HPDE6-E6E7 (cell line): ENCODE measurements at regions not wholly inside any gene's neighbourhood (a gene's known extent, or its start where the extent isn't known, plus 50 kb on each side); places are given as distances from the start of the nearest gene placed in this dataset.
"Not testable (repeated sequence)": the region's sequence is repeated elsewhere in the genome, so short reads cannot be mapped to it uniquely, and the experiment has no call there.

ENCODE experiments used
- DNase-seq: peaks from one replicate; pipeline ENCODE4 v3.0.0; 2011; ENCODE audit warnings: missing footprints; ENCODE audit errors: extremely low spot score

GRCh38 chr12:73950507-73950906, 587.1 kb upstream of the ATXN7L3B start:
- no peak for DNase-seq

DNA sequence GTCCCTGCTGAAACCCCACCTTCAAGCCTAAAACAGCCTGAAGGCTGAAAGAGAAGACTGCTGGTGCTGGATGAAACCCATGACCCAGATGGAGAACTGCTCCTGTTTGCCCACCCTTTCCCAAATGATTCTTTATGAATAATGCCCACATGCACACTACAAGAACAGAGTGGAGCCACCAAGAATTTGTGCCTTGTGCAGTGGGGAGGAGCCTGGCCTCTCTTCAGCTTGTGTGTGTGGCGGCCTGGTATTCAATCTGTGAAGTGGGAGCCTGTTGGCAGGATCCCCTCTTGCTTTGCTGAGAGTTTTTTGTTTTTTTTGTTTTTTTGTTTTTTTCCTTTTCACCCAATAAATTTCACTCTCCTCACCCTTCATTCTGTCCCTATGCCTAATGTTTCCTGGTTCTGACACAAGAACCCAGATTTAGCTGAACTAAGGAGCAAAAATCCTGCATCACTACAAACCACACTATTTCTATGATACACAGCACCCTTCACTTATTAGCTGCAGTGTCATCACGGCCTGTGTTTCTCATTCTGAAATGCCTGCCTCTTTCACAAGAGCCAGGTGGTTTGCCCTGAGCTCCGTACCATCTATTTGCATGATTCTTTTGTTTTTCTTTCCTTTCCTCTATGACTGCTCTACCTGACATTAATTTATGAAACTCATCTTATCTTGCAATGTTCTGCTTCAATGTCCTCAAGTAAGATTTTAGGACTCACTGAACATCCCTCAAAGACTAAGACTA, 585.5 kb upstream of the ATXN7L3B start:
- DNase-seq: no peak

DNA sequence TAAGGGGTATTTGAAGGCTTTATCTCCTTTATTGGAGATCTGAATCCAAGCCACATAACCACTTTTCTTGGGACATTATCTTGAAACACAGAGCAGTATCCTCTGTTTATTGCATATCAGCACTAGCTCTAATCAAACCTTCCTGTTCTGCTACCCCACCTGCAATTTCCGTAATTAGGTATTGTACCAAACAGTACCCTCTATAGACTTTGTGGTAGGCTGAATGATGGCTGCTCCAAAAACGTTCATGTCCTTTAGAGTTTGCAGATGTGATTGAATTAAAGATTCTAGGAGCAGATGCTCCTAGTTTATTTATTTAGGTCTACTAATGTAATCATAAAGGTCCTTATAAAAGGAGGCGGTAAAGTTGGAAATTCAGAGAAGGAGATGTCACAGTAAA, 573.0 kb upstream of the ATXN7L3B start:
- no peak for DNase-seq

DNA sequence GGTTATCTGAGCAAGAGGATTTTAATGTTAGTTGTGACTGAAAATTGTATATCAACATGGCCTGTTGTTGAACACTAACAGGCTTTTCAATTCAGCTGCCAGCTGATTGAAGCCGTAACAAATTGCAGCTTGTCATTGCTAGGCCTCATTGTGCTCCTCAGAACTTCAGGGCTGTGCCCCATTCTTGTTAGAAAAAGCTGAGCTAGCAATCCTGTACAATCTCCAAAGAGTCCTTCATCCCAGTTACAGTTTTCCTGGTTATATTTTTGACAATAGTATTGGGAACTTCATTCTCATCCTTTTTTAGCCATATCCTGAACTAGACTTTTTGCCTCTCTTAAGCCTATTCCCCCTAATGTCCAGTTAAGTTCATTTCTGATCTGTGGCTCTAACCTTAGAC, 564.1 kb upstream of the ATXN7L3B start:
- no peak for DNase-seq

DNA sequence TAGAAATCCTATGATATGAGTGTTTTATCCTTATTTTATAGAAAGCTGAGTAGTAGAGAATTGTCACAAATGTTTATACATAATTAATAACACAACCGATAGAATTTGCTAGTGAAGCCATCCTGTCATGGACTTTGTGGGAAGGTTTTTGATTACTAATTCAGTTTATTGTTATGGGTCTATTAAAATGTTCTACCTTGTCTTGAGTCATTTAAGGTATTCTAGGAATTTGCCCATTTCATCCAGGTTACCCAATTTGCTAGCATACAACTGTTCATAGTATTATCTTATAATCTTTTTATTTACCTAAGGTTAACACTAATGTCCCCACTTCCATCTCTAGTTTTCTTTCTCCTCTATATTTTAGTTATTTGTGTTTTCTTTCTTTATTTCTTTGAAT, 553.1 kb upstream of the ATXN7L3B start:
- no peak for DNase-seq

DNA sequence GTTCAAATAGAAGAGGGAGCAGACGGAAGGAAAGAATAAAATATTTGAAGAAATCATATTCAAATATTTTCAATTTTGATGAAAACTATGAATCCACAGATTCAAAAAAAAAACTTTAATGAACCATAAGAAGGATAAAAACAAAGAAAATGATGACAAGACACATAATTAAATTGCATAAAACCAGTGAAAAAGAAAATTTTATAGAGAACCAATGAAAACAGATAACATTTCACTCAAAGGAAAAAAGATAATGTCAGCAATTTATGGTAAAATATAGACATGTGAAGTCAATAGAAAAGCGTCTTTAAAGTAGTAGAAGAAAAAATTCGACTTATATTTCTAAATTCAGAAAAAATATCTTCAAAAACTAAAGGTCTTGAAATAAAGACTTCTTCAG, 546.5 kb upstream of the ATXN7L3B start:
- no peak for DNase-seq

GRCh38 chr12:73998894-73999293, 538.7 kb upstream of the ATXN7L3B start:
- DNase-seq: no peak

DNA sequence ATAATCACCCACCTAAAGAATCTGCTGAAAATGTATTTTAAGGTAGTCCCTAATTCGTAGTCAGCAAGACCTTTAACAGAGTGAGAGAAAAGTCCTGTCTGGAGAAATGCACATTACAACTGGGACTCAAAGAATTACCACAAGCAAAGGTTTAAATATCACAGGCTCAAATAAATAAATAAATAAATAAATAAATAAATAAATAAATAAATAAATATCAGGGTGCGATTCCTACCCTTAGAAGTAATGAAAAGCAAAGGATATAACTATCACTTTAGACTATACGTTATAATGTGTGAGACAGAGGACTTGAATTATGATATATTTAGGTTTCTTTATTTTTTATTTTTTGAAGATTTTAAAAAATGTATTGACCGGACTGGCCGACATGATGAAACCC, 522.5 kb upstream of the ATXN7L3B start:
- DNase-seq: no peak

GRCh38 chr12:74016324-74016723, 521.3 kb upstream of the ATXN7L3B start:
- DNase-seq: not testable (repeated sequence)

DNA sequence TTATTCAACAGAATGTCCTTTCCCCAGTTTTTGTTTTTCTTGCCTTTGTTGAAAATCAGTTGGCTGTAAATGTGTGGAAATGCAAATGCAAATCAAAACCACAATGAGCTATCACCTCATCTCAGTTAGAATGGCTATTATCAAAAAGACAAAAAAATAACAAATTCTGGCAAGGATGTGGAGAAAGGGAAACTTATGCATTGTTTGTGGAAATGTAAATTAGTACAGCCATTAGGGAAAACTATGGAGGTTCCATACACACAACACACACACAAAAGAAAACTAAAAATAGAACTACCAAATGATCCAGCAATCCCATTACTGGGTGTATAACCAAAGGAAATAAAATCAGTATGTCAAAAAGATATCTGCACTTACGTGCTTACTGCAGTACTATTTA, 518.8 kb upstream of the ATXN7L3B start:
- DNase-seq: no peak

DNA sequence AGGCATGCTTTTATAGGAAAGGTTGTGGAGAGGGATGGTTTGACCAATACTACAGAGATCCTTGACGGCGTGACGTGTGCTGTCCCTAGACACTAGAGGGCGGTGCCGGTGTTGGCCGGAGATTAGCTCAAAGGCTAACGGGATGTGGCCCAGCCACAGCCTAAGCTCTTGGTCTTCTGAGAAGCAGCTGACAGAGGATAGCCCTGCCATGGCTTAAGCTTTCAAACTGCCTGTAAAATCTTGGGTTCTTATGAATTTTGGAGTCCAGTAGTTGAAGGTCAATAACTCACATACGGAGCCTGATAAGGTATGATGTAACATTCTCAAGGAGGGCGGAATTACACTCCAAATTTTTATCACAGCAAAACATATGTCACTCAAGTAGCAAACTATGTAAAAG, 515.7 kb upstream of the ATXN7L3B start:
- peak; percentile 23 for DNase-seq

DNA sequence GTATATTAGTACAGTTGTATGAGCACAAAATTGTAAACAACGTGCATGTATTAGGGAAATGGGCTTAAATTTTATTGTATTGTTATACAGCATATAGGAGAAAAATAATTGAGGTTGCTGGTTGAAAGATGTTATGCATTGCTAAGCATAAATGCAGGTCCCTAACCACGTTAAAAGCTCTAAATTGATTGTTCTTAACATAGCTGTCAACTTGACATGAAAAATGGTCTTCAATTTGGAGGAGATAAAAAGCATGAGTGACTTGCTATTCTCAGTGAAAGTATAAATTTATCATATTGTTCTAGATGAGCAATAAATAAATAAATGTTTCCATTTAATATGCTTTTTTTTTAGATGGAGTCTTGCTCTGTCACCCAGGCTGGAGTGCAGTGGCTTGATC, 506.6 kb upstream of the ATXN7L3B start:
- DNase-seq: no peak

- DNase-seq: no peak
Observed at GRCh38 chr12:74033531-74033930, 504.1 kb upstream of the ATXN7L3B start.

DNA sequence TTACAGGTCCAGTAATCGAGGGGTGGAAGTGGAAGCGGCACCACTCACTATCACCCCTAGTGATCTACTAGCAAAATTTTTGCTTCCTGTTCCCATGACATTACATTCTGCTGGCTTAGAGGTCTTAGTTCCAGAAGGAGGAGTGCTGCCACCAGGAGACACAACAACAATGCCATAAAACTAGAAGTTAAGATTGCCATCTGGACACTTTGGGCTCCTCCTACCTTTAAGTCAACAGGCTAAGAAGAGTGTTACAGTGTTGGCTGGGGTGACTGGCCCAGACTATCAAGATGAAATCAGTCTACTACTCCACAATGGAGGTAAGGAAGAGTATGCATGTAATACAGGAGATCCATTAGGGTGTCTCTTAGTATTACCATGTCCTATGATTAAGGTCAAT, 498.5 kb upstream of the ATXN7L3B start:
- DNase-seq: not testable (repeated sequence)

DNA sequence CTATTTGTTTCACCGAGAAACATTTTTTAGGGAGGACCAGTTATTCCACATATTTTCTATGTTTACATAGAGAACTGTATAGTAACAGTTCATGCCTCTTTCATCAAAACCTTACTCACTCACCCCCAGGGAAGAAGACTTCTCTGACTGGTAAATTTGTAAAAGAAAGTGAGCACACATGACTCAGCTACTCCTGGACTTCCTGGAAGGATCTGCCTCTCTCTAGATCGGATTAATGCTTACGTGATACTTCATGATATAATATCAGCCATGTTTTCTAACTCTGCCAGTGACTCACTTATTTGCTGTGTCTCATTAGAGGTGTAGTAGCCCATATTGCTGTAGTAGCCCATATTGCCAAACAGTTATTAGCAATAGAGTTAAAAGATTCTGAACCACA, 494.3 kb upstream of the ATXN7L3B start:
- DNase-seq: peak; percentile 78

- no peak for DNase-seq
Observed at GRCh38 chr12:74049348-74049747, 488.3 kb upstream of the ATXN7L3B start.

- no peak for DNase-seq
Observed at GRCh38 chr12:74051848-74052247, 485.8 kb upstream of the ATXN7L3B start.

GRCh38 chr12:74066476-74066875, 471.2 kb upstream of the ATXN7L3B start:
- DNase-seq: no peak

DNA sequence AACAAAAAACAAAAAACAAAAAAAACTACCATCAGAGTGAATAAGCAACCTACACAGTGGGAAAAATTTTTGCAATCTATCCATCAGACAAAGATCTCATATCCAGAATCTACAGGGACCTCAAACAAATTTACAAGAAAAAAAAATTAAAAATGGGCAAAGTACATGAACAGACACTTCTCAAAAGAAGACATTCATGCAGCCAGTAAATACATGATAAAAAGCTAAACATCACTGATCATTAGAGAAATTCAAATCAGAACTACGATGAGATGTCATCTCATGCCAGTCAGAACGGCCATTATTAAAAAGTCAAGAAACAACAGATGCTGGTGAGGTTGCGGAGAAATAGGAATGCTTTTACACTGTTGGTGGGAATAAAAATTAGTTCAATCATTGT, 466.5 kb upstream of the ATXN7L3B start:
- no peak for DNase-seq

DNA sequence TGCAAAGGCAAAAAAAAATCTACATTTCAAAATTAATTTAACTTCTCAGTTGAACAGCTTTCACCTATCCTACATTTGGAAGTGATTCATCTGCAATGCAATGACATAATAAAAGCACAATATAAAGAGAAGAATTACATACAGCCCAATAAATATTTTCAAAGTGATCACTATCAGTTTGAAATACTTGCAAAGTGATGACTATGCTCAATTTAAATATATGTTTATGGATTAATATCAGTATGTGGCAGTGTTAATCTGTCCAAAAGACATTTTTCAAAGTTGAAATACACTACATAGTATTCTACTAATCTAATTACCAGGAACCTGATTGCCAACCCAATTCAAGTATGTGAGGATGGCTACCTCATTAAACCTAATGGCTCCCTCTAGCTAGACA, 460.7 kb upstream of the ATXN7L3B start:
- DNase-seq: no peak

DNA sequence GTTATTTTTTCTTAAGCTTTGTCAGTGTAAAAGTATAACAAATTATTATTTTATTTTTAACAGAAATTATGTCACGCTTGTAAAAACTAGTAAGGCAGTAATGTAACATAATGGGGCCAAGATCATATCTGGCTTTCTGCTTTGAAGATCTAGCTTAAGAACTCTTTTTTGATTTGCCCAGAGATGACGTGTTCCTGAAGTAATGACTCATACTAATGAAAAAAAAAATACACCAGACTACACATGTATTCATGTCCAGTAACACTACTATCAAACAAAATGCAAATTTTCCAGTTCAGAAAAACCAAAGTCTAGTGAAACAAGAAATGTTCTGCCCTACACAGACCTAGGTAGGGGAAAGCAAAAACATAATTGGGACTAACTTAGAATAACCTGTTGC, 432.2 kb upstream of the ATXN7L3B start:
- DNase-seq: no peak

DNA sequence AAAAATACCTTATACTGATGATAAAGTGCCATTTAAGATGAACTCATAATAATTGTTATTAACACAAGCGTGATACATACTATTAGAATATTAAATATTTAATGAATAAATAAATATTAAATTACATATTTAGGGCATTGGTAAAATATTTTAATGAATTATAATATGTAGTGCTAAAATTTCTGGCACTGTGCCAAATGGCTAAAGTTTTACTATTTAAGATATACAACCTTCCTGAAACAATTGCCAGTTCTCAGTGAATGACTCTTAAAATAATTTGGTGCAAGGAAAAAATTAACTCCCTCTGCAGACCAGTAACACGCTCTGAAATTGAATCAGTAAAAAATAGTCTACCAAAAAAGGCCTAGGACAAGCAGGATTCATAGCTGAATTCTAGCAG, 428.9 kb upstream of the ATXN7L3B start:
- DNase-seq: no peak

DNA sequence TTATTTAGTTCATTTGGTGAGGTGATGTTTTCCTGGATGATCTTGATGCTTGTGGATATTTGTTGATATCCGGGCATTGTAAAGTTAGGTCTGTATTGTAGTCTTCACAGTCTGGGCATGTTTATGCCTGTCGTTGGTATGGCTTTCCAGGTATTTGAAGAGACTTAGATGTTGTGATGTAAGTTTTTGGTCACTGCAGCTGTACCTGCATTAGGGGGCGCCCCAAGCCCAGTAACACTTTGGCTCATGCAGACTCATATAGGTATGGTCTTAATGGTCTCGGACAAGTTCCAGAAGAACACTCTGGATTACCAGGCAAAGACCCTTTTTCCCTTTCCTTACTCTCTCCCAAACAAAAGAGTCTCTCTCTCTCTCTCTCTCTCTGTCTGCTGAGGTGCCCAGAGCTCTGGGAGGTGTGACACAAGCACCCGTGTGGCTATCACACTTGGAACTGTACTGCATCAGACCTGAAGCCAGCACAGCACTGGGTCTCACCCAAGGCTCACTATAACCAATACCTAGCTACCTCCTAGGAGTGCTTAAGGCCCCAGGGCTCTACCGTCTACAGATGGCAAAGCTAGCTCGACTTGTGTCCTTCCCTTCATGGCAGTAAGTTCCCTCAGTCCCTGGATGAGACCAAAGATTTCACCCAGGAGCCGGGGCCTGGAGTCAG, 425.8 kb upstream of the ATXN7L3B start:
- no peak for DNase-seq
